ENCODE measurements at regions not wholly inside any gene's neighbourhood (a gene's known extent, or its start where the extent isn't known, plus 50 kb on each side); places are given as distances from the start of the nearest gene placed in this dataset.

- TF ChIP-seq HMG20B (CRISPR knock-in tag; IDR thresholded peaks at IDR 0.05) (no peak), HEY1 (CRISPR knock-in tag; IDR thresholded peaks at IDR 0.05; ENCODE audit: borderline replicate concordance) (no peak)
These were observed 68.1 kb upstream of the AOAH start (continued) for GRCh38 chr7:36792421-36792820.

- BruUV-seq (replicated peaks): no TSS peak
- H3K4me2 ChIP-seq (ENCODE audit: insufficient read depth, low read length): no peak overlapping the region
- in situ Hi-C loops (cut with MboI): no loop called here
- no peak overlapping the region for H3K27ac ChIP-seq (ENCODE audit: extremely low read depth, low read depth, low read length)
- intact Hi-C loops (cut with micrococcal nuclease): no loop called here
- no peaks in the 10 kb centered on the region for H3K36me3 ChIP-seq (ENCODE audit: control insufficient read depth, insufficient read depth, low read length)
- H3K4me3 ChIP-seq: no peak overlapping the region
- peaks cover 4 to 9% of the 10 kb centered on the region in 2 experiments; a peak in 3 of 5 replicates for H3K27me3 ChIP-seq (ENCODE audit: control insufficient read depth in 2 of 2, insufficient read depth in 2 of 2, low read length in 2 of 2)
- no peak overlapping the region for H3K9ac ChIP-seq (ENCODE audit: insufficient read depth in 1 of 2, low read depth in 2 of 2, low read length in 2 of 2)
- POLR2A ChIA-PET: no interaction called here
- H4K20me1 ChIP-seq (replicated peaks; ENCODE audit: control insufficient read depth, insufficient read depth, low read length): no peaks in the 10 kb centered on the region
- ATAC-seq: no peak
- H3K9me1 ChIP-seq (ENCODE audit: control insufficient read depth, insufficient read depth, low read length): no peaks in the 10 kb centered on the region
- CTCF ChIA-PET (ENCODE audit: low intra/inter-chr PET ratio): no interaction called here
- H3K79me2 ChIP-seq (ENCODE audit: control insufficient read depth, insufficient read depth, low read length): no peaks in the 10 kb centered on the region
- H2AFZ ChIP-seq (ENCODE audit: low read depth, low read length): no peak overlapping the region
- under 1% methylated on average over 10 of the region's 10 CpGs for WGBS (ENCODE audit: insufficient coverage, low coverage, missing lambda C conversion rate)
- FAIRE-seq: no peak
- no peak for DNase-seq (ENCODE audit: extremely low read depth in 1 of 4, low spot score in 3 of 4)
- no peaks in the 10 kb centered on the region for H3K4me1 ChIP-seq (replicated peaks in 1 of 2; ENCODE audit: control insufficient read depth in 2 of 2, insufficient read depth in 2 of 2, low read length in 2 of 2)
- H3K9me3 ChIP-seq (replicated peaks; ENCODE audit: control insufficient read depth, insufficient read depth, low read depth, low read length): no peaks in the 10 kb centered on the region
- TF ChIP-seq ELK3 (CRISPR knock-in tag; IDR thresholded peaks at IDR 0.05) (no peak), CXXC5 (CRISPR knock-in tag; IDR thresholded peaks at IDR 0.05) (no peak), CREB1 (IDR thresholded peaks at IDR 0.05) (no peak), CREB1 (CRISPR knock-in tag; IDR thresholded peaks at IDR 0.05) (no peak), HCFC1 (IDR thresholded peaks at IDR 0.05; ENCODE audit: low read depth, low read length) (no peak), NR2C2 (CRISPR knock-in tag; IDR thresholded peaks at IDR 0.05) (no peak), NR2C2 (tag; IDR thresholded peaks at IDR 0.05) (no peak), PHB (CRISPR knock-in tag; IDR thresholded peaks at IDR 0.05) (no peak), PRMT5 (CRISPR knock-in tag; IDR thresholded peaks at IDR 0.05) (no peak), CHCHD3 (CRISPR knock-in tag; IDR thresholded peaks at IDR 0.05) (no peak), ARID3A (IDR thresholded peaks at IDR 0.05; ENCODE audit: borderline replicate concordance, low read depth, low read length) (no peak), ARID1B (IDR thresholded peaks at IDR 0.05) (no peak), E2F8 (IDR thresholded peaks at IDR 0.05; ENCODE audit: low read depth, partially characterized antibody) (no peak), MECOM (CRISPR knock-in tag; IDR thresholded peaks at IDR 0.05) (no peak), CEBPG (CRISPR knock-in tag; IDR thresholded peaks at IDR 0.05) (no peak), CEBPG (tag; conservative IDR thresholded peaks at IDR 0.05 in 1 of 2, IDR thresholded peaks at IDR 0.05 in 1 of 2) (no peak), ESRRA (IDR thresholded peaks at IDR 0.05; ENCODE audit: borderline replicate concordance, low read depth) (no peak)
These were observed 66.1 kb upstream of the AOAH start for GRCh38 chr7:36790311-36790787.
